GM19238 (cell line): ENCODE measurements at regions not wholly inside any gene's neighbourhood (a gene's known extent, or its start where the extent isn't known, plus 50 kb on each side); places are given as distances from the start of the nearest gene placed in this dataset.
"Not testable (repeated sequence)": the region's sequence is repeated elsewhere in the genome, so short reads cannot be mapped to it uniquely, and the experiment has no call there.

ENCODE experiments used
- DNase-seq: peaks from one replicate; pipeline ENCODE4 v3.0.0; 2011; ENCODE audit warnings: low spot score; ENCODE audit not compliant: insufficient read length

- DNase-seq: peak; percentile 22
Observed at GRCh38 chr6:163711615-163712565, 297.4 kb downstream of the QKI start.

GRCh38 chr6:163710532-163711470 is 296.3 kb downstream of the QKI start:
- no peak for DNase-seq

- DNase-seq: no peak
Observed at GRCh38 chr6:163709693-163710092, 295.2 kb downstream of the QKI start.

GRCh38 chr6:163709255-163709654 is 294.7 kb downstream of the QKI start:
- DNase-seq: no peak

GRCh38 chr6:163708466-163708865 is 293.9 kb downstream of the QKI start:
- peak; percentile 19 for DNase-seq

GRCh38 chr6:163707387-163708355 is 293.2 kb downstream of the QKI start:
- DNase-seq: no peak

GRCh38 chr6:163706500-163707087 is 292.1 kb downstream of the QKI start:
- no peak for DNase-seq

GRCh38 chr6:163705923-163706322 is 291.4 kb downstream of the QKI start:
- no peak for DNase-seq

GRCh38 chr6:163702736-163703135 is 288.2 kb downstream of the QKI start:
- DNase-seq: no peak

GRCh38 chr6:163701762-163702161 is 287.2 kb downstream of the QKI start:
- DNase-seq: no peak

GRCh38 chr6:163698086-163698485 is 283.6 kb downstream of the QKI start:
- no peak for DNase-seq

GRCh38 chr6:163696311-163696710 is 281.8 kb downstream of the QKI start:
- not testable (repeated sequence) for DNase-seq

- DNase-seq: no peak
Observed at GRCh38 chr6:163695414-163695864, 280.9 kb downstream of the QKI start.

GRCh38 chr6:163694988-163695398 is 280.5 kb downstream of the QKI start:
- no peak for DNase-seq

GRCh38 chr6:163694072-163694471 is 279.6 kb downstream of the QKI start:
- DNase-seq: no peak

- DNase-seq: no peak
Observed at GRCh38 chr6:163691049-163691448, 276.5 kb downstream of the QKI start.

GRCh38 chr6:163688739-163689362 is 274.3 kb downstream of the QKI start:
- no peak for DNase-seq

- no peak for DNase-seq
Observed at GRCh38 chr6:163687075-163687474, 272.6 kb downstream of the QKI start.

- DNase-seq: no peak
Observed at GRCh38 chr6:163686301-163686700, 271.8 kb downstream of the QKI start.

GRCh38 chr6:163683105-163683622 is 268.6 kb downstream of the QKI start:
- DNase-seq: no peak
